Activated CD4-positive, alpha-beta T cell treated with anti-CD3 and anti-CD28 coated beads, Interleukin-2, Interleukin-6, amounts not matched to agents 100 ng/mL and 50 ng/mL, durations not matched to agents 16 hours and 8 hours (primary cell): ENCODE measurements at regions not wholly inside any gene's neighbourhood (a gene's known extent, or its start where the extent isn't known, plus 50 kb on each side); places are given as distances from the start of the nearest gene placed in this dataset.

Experiments used
- DNase-seq: peaks from one replicate; pipeline ENCODE4 v3.0.0-alpha.2; 2020

DNA sequence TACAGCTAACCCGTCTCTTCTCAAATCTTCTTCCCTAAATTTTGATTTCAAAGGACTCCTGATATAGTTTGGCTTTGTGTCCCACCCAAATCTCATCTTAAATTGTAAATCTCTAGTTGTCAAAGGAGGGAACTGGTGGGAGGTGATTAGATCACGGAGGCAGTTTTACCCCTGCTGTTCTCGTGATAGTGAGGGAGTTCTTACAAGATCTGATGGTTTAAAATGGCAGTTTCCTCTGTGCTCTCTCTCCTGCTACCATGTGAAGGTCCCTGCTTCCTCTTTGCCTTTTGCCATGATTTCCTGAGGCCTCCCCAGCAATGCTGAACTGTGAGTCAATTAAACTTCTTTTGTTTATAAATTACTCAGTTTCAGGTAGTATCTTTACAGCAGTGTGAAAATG lies 269.3 kb downstream of the POLR1F start:
- no peak for DNase-seq

DNA sequence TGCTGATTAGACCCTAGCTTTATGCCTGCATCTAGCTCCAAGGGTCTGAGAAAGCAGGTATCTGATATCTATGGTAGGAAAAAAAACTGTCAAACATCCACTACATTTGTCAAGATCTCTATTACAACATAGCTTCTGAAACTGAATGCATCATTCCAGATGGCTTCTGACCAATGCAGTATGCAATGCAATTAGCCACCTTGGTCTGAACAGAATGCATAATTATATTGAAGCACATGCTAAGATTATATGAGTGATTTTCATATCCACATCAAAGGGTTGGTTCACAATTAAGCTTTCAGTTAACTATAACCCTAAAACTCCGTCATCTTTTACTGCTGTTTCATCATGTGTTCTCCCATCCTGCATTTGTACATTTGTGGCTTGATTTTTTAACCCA lies 271.4 kb downstream of the POLR1F start:
- DNase-seq = no peak

DNA sequence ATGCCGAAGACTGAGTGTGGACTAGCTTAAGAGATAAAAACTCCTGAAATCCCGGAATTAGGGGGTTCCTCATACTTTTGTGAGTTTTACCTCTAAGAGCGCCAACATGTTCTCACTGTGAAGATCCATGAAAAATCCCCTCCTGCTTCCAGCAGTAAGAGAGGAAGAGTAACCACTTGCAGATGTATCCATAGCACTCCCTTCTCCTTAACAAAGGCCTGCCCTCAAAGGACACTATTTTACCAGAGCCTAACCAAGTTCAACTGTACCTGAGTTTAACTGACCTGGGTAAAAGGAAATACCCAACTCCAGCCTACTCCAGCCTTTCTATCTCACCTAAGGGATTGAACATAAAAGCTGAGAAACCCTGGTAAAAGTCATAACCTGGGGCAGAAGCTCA lies 280.9 kb downstream of the POLR1F start:
- no peak for DNase-seq

DNA sequence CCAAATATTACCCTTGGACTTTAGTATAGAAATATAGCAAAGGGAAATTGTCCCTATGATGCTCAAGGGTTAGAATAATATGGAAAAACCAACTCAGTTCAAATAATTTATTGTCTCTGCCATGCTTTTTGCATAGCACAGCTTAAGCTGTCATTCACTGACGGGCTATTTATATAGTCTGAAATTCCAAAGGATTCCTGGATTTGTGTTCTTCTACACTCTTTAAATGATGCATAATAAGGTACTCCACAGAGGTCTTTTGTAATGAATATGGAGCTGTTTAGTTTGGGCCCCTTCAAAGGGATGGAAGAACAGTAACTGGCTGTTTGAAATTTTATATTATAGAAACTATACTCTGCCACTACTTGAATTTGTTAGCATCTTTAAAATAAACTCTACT lies 276.6 kb upstream of the FERD3L start:
- DNase-seq = no peak

DNA sequence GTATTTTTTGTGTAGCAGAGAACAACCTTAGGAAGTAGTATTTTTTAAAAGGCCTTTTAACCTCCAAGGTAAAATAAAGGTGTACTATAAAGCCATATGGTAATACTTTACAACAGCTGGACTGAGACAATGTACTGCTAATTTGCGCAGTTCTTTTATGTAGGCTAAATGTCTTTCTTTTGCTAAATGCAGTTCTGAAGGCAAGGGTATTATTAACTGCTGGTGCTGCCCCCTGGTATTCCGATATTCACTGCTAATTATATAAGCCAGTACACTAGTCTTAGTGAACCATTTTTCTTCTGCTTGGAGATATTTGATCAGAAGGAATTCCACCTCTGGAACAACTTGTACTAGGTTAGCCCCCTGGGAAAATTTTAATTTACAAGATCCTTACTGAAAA lies 272.0 kb upstream of the FERD3L start:
- DNase-seq = no peak

DNA sequence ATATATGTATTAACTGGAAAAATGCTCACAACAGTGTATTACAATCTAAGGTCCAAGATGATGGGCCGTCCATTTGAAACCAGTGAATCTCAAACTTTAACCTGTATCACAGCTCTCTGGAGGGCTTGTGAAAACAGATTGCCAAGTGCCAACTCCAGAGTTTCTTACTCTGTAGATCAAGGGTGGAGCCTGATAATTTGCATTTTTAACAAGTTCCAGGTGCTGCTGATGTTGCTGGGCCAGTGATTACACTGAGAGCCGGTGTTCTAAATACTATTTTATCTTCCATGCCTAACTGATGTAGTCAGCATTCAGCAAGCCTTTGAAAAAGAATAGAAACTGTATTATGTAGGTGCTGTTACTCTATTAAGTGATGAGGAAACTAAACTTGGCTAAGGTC lies 269.9 kb upstream of the FERD3L start:
- no peak for DNase-seq

DNA sequence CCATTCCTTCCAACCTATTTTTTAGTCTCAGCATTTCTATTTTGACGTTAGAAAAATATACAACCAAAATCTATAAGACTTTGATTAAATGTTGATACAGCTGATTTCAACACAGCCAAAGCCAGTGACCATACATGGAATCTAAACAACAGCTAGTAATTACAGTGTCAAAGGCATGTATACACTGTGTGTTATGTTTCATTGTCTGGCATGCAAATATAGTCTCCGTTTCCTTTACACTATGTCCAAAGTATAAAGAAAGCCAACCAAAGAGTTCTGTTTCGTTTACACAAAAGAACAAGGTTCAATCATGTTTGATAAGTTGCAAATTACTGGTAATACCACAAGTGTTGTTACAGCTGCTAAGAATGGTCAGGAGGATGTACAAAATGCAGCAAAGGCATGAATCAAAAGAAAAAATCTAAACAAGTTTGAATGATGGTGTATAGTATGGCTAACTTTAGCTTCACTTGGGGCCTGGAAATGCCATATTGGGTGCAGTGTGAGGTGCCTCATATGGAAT lies 268.3 kb upstream of the FERD3L start:
- DNase-seq = no peak

DNA sequence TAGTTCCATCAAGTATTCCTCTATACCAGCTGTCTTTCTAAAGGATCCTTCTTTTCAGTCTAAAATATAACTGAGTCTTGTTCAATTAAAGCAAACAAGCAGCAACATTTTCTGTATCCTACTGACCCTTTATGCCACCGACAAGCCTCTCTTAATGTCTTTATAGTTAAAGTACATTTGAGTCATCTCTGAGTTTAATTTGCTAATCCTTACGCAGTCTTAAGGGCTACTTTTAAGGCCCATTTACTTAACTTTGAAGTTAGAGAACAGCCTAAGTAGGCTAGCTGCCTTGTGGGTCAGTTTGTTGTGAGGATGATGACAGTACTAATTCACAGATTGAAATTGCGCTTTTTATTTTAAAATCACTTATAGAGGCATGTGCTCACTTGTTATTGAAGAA lies 265.5 kb upstream of the FERD3L start:
- DNase-seq = no peak

DNA sequence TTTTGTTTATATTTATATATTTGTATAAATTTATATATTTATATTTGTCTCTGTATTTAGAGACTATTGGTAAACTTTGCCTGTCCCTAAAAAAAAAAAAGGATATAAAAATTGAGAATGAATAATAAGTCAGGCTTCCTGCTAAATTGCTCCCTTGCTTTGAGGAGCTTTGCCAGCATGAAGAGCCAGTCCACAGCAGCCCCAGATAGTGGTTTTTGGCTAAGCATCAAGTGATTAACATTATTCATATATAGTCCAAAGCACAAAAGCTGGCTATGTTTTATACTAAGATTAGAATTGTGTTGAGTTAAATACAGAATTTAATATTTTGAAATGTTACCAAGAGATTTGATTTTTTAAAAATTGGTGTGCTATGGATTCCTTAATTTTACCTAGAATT lies 264.9 kb upstream of the FERD3L start:
- DNase-seq = no peak

DNA sequence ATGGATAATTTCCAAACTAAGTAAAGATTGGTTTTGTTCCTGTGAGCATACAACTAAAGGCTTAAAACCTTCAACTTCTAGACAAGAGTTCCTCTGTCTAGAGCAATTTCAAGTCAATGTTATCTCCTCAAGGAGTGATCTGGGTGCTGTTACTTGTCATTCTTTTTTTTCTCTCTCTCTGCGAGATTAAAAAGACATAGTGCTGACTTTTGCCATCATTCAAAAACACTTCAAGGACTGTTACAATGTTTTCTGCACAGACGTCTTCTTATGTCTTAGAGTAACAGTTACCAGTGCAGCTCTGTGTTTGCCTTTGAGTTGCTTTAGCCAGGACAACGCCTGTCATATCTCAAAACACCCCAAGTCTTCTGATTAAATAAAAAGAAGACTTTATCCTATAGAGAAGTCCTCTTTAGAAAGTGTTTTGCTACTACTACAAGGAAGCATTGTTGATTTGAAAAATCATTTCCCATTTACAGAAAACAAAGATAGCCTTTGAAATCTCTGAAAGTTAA lies 263.5 kb upstream of the FERD3L start:
- no peak for DNase-seq

DNA sequence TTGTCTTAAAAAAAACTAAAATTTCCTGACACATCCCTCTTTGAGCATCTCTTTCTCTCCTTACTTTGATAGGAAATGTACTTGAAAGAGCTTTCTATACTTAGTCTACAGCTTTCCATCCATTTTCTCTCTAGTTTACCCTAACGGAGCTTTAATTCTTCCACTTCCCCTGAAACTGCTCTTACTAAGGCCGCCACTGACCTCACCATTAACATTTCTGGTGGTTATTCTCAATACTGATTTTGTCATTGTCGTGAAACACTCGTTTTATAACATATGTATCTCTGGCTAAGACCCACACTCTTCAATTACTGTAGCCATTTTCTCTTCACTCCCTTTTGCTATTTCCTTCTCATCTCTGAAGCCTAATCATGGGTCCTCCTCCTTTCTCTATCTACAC lies 262.0 kb upstream of the FERD3L start:
- no peak for DNase-seq

DNA sequence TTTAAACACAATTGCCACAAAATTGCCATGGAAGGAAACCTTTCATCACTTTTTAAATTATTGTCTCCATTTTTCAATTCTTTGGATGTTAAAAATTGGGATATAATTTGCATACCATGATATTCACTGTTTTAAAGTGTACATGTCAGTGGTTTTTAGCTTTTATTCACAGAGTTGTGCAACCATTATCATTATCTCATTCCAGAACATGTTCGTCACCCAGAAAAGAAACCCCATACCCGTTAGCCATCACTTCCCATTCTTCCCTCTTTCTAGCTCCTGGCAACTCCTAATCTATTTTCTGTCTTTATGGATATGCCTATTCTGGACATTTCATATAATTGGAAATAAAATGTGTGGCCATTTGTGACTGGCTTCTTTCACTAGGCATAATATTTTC lies 260.3 kb upstream of the FERD3L start:
- DNase-seq = no peak

DNA sequence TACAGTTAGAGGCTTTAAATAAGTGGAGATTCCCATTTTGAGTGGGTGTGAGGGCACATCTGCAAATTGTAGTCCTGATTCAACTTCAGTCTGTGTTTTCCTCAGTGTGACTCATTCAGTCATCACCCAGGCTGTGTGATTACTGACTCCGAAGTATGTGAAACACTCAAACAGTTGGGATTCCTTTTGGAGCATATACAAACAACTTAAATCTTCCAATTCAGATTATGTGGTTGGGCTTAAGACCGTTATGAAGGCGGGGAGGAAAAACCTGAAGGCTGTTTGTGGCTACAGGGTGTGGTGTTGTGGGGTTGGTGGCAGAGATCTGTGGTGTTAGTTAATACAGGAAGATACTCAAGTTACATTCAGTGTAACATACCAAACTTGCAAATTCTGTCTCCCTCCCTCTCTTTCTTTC lies 259.7 kb upstream of the FERD3L start:
- no peak for DNase-seq

DNA sequence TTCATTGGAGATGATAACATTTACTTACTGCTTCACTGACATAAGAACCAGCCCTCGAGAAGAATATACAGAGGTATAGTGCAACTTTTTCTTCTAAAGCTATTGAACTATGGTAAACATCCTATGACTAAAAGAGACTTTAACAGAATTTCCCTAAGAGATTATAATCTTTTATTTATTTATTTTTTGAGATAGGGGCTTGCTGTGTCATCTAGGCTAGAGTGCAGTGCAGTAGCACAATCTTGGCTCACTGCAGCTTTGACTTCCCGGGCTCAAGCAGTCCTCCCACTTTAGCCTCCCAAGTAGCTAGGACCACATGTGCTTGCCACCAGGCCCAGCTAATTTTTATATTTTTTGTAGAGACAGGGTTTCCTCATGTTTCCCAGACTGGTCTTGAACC lies 258.5 kb upstream of the FERD3L start:
- no peak for DNase-seq

DNA sequence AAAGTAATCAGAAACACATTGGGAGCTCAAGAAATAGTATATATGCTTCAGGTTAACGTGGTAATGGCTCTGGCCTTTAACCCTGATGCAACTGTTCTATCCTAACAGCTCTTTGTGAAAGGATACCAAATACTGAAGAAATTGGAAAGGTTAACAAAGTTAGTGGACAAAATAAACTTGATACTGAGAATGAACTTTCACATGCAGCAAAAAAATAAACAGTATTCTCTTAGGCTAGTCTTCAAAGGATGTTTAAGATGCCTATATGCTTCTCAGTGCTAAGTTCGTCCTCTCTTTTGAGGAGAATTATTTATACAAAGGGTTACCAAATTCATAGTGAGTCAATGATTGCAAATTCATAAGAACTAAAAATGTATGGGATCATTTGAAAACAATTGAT lies 256.2 kb upstream of the FERD3L start:
- DNase-seq = no peak

DNA sequence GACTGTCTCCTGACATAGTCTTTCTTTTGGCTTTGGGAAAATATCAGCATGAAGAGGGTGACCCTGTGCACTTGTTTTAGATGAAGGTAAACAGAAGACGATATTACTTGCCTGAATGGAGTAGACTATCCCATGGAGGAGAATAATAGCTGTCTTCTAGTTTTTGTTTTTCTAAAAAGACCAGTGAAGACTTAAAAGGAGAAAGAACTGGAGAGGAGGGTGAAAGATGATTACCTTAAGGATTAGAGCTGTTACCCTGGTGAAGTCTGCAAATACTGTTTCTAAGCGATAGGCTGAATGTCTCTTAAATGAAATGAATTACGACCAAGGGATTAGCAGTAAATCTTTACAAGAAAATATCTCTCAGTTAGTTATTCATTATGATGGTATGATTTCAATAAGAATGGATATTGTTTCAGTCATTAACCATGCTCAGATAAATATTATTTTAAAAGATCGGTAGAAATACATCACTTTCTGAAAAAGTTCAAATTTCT lies 255.6 kb upstream of the FERD3L start:
- DNase-seq = no peak

DNA sequence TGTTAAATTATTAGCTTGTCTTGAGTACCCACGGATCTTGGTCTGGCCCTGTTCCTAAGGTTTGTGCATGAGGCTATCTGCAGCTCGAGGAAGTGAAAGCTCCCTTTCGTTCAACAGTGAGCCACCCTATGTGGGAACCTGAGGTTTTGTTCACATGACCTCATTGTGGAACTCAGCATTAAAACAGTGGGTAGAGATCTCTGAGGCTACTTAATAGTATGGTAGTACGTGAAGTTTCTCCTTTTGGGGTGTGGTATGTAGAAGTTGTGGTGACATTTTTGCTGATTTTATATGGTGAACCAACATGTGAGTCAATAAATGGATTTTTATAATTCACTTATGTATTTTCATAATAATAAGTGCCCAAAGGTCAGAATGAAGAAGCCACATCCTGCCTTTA lies 252.7 kb upstream of the FERD3L start:
- no peak for DNase-seq

DNA sequence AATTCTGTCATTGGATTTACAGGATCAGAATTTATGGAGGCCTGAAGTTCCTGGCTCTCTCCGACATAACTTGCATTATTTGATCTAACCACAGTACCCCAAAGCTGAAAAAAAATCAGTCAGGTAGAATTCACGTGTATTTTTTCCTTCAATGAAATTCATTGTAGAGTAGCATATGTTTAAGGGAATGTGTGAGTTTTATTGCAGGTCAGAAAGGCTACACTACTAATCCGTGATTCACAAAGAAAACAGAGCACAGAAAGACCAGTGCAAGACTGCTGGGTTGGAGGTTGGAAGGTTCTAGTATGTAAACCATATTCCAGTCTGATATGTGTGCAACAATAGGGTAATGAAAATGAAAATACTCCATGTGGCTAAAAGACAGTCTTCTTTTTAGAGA lies 247.0 kb upstream of the FERD3L start:
- DNase-seq = no peak

DNA sequence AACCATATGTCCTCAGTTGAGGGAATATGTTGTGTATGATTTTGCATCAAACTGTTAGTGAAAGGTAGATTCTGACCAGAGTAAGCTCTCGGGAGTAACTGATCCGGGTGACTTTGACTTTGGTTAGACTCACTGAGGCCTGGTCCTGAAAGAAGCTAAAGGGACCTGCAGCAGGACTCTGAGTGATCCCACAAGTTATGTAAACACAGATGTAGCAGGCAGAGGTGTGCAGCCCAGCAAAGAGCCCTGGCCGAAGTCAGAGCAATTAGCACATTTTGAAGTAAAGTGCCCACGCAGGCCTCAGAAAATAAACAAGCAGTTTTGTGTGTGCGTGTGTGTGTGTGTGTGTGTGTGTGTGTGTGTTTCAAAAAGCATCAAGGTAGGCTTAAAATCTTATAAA lies 245.6 kb upstream of the FERD3L start:
- no peak for DNase-seq

DNA sequence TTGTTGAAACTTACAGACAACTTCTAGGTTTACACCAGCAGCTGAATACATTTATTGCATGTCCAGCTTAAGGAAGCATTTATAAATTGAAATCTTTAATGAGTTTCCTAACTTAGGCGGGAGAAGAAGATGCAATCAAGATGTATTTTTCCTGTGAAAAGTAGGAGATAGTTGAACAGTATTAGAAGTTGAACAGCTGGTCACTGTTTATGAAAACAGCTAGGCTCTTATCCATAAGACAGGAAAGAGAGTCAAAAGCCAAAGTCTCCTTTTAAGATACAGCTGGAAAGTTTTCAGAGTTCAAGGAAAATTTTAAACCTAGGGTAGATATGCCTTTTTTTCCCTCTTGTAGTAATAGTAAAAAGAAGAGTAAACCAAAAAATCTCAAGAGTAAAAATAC lies 236.1 kb upstream of the FERD3L start:
- DNase-seq = no peak

DNA sequence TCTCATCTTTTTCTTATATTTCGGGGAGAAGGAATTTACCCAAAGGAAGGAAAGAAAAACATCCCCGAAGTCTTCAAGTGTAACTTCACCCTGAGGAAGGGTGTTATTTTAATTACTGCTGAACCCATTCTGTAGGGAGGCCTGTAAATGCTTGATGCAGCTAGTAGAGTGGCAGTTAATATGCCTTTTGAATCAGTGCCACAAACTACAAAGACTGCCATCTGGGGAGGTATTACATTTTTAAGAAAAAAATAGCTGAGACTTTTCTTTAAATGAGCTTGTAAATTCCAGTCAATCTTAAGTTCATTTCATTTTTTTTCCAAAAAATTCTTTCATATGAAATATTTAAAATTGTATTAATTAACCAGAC lies 233.1 kb upstream of the FERD3L start:
- DNase-seq = no peak

DNA sequence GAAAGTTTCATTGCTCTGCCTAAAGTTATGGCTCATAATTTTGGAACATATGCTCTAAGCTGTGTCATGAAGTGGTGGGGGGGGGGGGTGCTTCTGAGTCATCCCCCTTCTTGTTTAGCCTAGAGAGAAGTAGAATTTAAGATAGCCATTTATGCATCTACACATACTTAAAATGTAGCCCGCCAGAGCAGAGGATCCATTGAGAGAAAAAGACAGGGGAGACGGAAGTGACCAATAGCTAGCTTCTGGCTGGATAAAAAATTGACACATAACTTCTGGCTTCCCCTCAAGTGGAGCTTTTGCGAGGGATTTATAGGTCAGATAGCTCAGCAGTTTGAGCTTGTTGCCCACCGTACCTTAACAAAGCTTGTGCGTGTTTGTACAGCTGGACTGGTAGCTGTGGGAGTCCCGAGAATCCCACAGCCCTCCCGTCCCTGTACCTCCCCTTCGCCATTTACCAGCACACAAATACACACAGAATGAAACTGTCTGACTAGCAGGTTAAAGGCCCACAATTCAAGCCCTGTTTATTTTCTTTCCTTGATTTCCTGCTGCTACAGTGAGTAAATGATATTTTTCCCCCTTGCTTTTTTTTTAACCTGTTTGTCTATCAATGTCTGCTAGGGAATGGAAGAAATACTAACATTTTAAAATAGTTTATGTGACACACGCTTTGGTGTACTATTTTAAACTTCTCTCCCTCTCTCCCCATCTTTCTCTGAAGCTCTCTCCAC lies 232.6 kb upstream of the FERD3L start:
- no peak for DNase-seq

DNA sequence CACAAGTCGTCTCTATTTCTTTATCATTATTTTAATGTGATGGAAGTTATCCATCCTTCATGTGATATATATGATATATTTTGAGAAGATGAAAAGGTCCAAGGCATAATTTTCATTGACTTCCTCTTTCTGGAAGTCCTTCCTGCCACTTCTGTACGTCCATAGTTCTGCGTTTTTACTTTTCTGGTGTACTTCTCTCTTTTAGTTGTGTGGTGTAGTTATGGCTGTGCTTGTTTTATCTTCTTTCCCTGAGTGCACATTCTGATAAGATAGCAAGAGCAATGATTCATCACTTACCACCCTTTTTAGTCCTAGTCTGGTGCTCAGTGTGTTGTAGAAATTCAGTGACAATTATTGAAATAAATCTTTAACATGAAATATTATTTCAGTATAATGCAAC lies 231.3 kb upstream of the FERD3L start:
- DNase-seq = no peak

DNA sequence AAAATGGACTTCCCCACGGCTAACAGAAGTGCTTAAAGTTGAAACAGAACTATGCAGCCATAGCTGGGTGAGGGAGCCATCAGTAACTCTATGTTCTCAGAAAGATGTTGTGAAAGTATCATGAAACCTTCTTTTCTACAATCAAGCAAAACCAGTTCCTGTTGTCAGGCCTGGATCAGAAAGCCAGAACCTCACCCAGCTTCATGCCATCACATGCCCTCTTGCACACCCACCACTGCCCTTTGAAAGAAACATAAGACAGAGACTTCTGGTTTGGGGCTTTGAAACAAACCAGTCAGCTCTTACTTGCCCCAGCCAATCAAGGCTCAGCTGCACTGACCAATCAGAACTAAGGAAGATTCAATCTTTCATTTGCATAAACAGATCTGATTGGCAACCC lies 230.8 kb upstream of the FERD3L start:
- DNase-seq = no peak

DNA sequence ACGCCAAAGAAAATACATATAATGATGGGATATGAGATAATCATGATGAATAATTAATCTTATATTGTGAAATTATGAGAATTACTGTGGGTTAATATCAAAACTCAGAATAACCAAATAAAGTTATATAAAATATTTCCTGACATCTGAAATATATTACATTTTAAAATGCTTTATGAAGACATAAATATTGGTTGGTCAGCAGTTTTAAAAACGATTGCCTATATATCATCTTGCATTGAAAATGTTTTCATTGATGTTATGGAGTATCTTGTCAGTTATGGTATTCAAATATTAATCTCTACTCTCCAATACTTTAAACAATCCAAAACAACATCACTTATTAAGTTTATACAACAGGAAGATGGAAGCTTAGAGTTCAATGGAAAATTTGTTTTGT lies 228.1 kb upstream of the FERD3L start:
- DNase-seq = no peak
